DOHH2 (cell line): ENCODE measurements at regions not wholly inside any gene's neighbourhood (a gene's known extent, or its start where the extent isn't known, plus 50 kb on each side); places are given as distances from the start of the nearest gene placed in this dataset.
"Not testable (repeated sequence)": the region's sequence is repeated elsewhere in the genome, so short reads cannot be mapped to it uniquely, and the experiment has no call there.

Experiments used
- H3F3A ChIP-seq: fragments of 200-600 bp; sonication (generic), shearing (Covaris generic); 2 replicates; pipeline ENCODE4 v1.6.0; 2016; ENCODE audit warnings: antibody characterized with exemption, mild to moderate bottlenecking; ENCODE audit not compliant: control insufficient read depth, insufficient read depth
- H3K27ac ChIP-seq: fragments of 200-600 bp; sonication (generic); 2 replicates; pipeline ENCODE4 v1.5.1; 2014; ENCODE audit warnings: low read depth, mild to moderate bottlenecking, low read length, moderate library complexity
- H3K27me3 ChIP-seq: fragments of 200-600 bp; sonication (generic); 2 replicates; pipeline ENCODE4 v1.6.1; 2014; ENCODE audit warnings: mild to moderate bottlenecking, low read length, mixed read lengths; ENCODE audit not compliant: control insufficient read depth
- H3K36me3 ChIP-seq: fragments of 200-600 bp; sonication (generic); 2 replicates; pipeline ENCODE4 v1.6.1; 2014; ENCODE audit warnings: mild to moderate bottlenecking, low read length, moderate library complexity, mixed read lengths; ENCODE audit not compliant: control insufficient read depth
- H3K4me1 ChIP-seq: fragments of 200-600 bp; sonication (generic); 2 replicates; pipeline ENCODE4 v1.6.1; 2014; ENCODE audit warnings: mild to moderate bottlenecking, low read length, mixed read lengths; ENCODE audit not compliant: control insufficient read depth
- H3K4me2 ChIP-seq: fragments of 200-600 bp; sonication (generic); 2 replicates; pipeline ENCODE4 v1.6.0; 2014; ENCODE audit warnings: mild to moderate bottlenecking, low read length, moderate library complexity
- H3K4me3 ChIP-seq: fragments of 200-600 bp; sonication (generic); 2 replicates; pipeline ENCODE4 v1.5.1; 2014; ENCODE audit warnings: mild to moderate bottlenecking, low read length, mixed read lengths
- H3K79me2 ChIP-seq: fragments of 200-600 bp; sonication (generic); 2 replicates; pipeline ENCODE4 v1.6.1; 2014; ENCODE audit warnings: mild to moderate bottlenecking, low read length, mixed read lengths; ENCODE audit not compliant: control insufficient read depth
- H3K9me2 ChIP-seq: fragments of 200-600 bp; sonication (generic); replicated peaks from 2 replicates; pipeline ENCODE4 v1.6.1; 2014; ENCODE audit warnings: mild to moderate bottlenecking, low read length, mixed read lengths; ENCODE audit not compliant: control insufficient read depth
- H3K9me3 ChIP-seq: fragments of 200-600 bp; sonication (generic); 2 replicates; pipeline ENCODE4 v1.6.1; 2014; ENCODE audit warnings: antibody characterized with exemption, low read length, mixed read lengths; ENCODE audit not compliant: control insufficient read depth, insufficient read depth
- H4K20me1 ChIP-seq: fragments of 200-600 bp; sonication (generic); 2 replicates; pipeline ENCODE4 v1.6.0; 2014; ENCODE audit warnings: low read depth, mild to moderate bottlenecking, antibody characterized with exemption, low read length, moderate library complexity; ENCODE audit not compliant: control insufficient read depth, insufficient read depth
- CTCF ChIP-seq: fragments of 200-600 bp; sonication (generic); IDR thresholded peaks from one replicate; pipeline ENCODE4 v1.5.1; 2014; ENCODE audit warnings: antibody characterized with exemption, mild to moderate bottlenecking, low read depth, low read length; ENCODE audit not compliant: poor library complexity, severe bottlenecking
- EZH2phosphoT487 ChIP-seq: fragments of 200-600 bp; sonication (generic); IDR thresholded peaks from 2 replicates; pipeline ENCODE4 v1.6.1; 2017; ENCODE audit warnings: borderline replicate concordance, mild to moderate bottlenecking, antibody characterized with exemption, low read length, moderate library complexity, mixed read lengths

- H4K20me1 ChIP-seq: no peaks in the 10 kb centered on the region
- no peaks in the 10 kb centered on the region for H3K4me1 ChIP-seq
- no peak for TF ChIP-seq EZH2phosphoT487
- TF ChIP-seq CTCF: no peak
- H3K36me3 ChIP-seq: no peaks in the 10 kb centered on the region
- H3K9me2 ChIP-seq: no peaks in the 10 kb centered on the region
- H3K9me3 ChIP-seq: no peaks in the 10 kb centered on the region
- no peak overlapping the region for H3K4me2 ChIP-seq
- no peaks in the 10 kb centered on the region for H3F3A ChIP-seq
- H3K27me3 ChIP-seq: no peaks in the 10 kb centered on the region
- H3K27ac ChIP-seq: no peak overlapping the region
- H3K79me2 ChIP-seq: no peaks in the 10 kb centered on the region
- no peak overlapping the region for H3K4me3 ChIP-seq
Observed at GRCh38 chr9:25453875-25454274, 224.4 kb downstream of the TUSC1 start.

GRCh38 chr9:25449503-25449902, 228.7 kb downstream of the TUSC1 start:
- Histone ChIP-seq H4K20me1 (no peaks in the 10 kb centered on the region), H3K36me3 (no peaks in the 10 kb centered on the region), H3K79me2 (no peaks in the 10 kb centered on the region), H3K4me2 (no peak overlapping the region), H3K9me3 (no peaks in the 10 kb centered on the region), H3K27ac (no peak overlapping the region), H3K4me3 (no peak overlapping the region), H3F3A (no peaks in the 10 kb centered on the region), H3K27me3 (no peaks in the 10 kb centered on the region), H3K9me2 (no peaks in the 10 kb centered on the region; the same call in 1 of the 2 replicates), H3K4me1 (no peaks in the 10 kb centered on the region)
- TF ChIP-seq EZH2phosphoT487 (no peak), CTCF (no peak)

- H3K4me1 ChIP-seq, H3K79me2 ChIP-seq, H3K9me3 ChIP-seq, H4K20me1 ChIP-seq, H3K27ac ChIP-seq, H3F3A ChIP-seq, H3K4me3 ChIP-seq, H3K9me2 ChIP-seq, H3K4me2 ChIP-seq, H3K27me3 ChIP-seq, H3K36me3 ChIP-seq: not testable (repeated sequence)
Observed at GRCh38 chr9:25445721-25446120, 232.5 kb downstream of the TUSC1 start.

- H3K79me2 ChIP-seq: no peaks in the 10 kb centered on the region
- H4K20me1 ChIP-seq: no peaks in the 10 kb centered on the region
- no peaks in the 10 kb centered on the region for H3K27me3 ChIP-seq
- no peaks in the 10 kb centered on the region for H3K9me3 ChIP-seq
- H3K36me3 ChIP-seq: no peaks in the 10 kb centered on the region
- no peak overlapping the region for H3K4me3 ChIP-seq
- H3K4me1 ChIP-seq: no peaks in the 10 kb centered on the region
- H3K4me2 ChIP-seq: no peak overlapping the region
- H3K27ac ChIP-seq: no peak overlapping the region
- TF ChIP-seq EZH2phosphoT487: no peak
- H3F3A ChIP-seq: no peaks in the 10 kb centered on the region
- H3K9me2 ChIP-seq: no peaks in the 10 kb centered on the region
Observed at GRCh38 chr9:25442526-25442925, 235.7 kb downstream of the TUSC1 start.
